Lower leg skin (tissue), 4 donors: ENCODE measurements at regions not wholly inside any gene's neighbourhood (a gene's known extent, or its start where the extent isn't known, plus 50 kb on each side); places are given as distances from the start of the nearest gene placed in this dataset.

ENCODE experiments used
- DNase-seq, 2 donors: peaks; one replicate each; pipeline ENCODE4 v3.0.0-alpha.2; 2019; ENCODE audit warnings: low spot score in 2 of 2
- H3K4me3 ChIP-seq: fragments of 200-600 bp; sonication (generic); 2 replicates; pipeline ENCODE4 v1.5.1; 2017; ENCODE audit warnings: mild to moderate bottlenecking, low read depth; ENCODE audit not compliant: poor library complexity, severe bottlenecking
- POLR2A ChIP-seq, 2 donors: fragments of 450-650 bp; IDR thresholded peaks; one replicate each; pipeline ENCODE4 v1.6.1; 2016 to 2017; ENCODE audit warnings: antibody characterized with exemption in 2 of 2, mild to moderate bottlenecking in 1 of 2, moderate library complexity in 1 of 2
- WGBS, 2 donors: methylation state at CpG; one replicate each; pipeline ENCODE4 v1.1.5; 2018; 5-methylcytosine and 5-hydroxymethylcytosine counted together
- intact Hi-C: fragments of 100-400 bp; cut with DNase I; formaldehyde crosslinking; loops from one replicate; pipeline ENCODE4 v1.15.0; 2023; ENCODE audit warnings: low total_unique reads
- TF ChIP-seq, protein P1 (sequence below), 3 donors: fragments of 450-650 bp; IDR thresholded peaks; one replicate each; pipeline ENCODE4 v1.5.1; 2016; ENCODE audit warnings: antibody characterized with exemption in 3 of 3, mild to moderate bottlenecking in 3 of 3, moderate library complexity in 2 of 3

DNA sequence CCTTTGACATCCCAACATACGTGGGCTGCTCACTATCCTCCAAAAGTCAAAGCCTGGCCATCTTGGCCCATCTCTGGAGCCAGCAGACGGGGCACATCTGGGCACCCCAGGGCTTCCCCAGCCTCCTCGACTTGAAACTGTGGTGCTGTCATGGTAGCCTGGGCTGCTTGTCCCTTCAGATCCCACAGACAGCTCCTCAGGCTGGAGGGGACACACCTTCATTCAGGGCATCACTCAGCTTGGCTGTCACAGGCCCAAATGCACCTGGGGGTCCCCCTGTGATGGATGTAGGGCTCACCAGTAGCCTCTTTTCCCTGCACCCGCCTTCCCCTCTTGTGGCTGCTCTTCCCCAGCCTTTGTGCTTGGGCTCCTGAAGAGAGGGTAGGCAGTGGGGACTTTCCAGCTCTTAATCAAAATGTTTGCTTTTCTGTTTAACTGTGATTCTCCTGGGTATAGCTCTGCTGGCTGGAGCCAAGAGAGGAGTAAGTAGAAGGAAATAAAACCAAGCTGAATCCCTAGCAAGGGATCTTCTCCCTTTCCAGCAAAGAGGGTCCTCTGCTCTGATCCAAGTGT lies 92.3 kb downstream of the GYPC start:
- H3K4me3 ChIP-seq = no peak overlapping the region
- no peak for DNase-seq
- WGBS, 2 donors = 69 to 79% methylated on average over 4 of the region's 4 CpGs
- intact Hi-C loops = no loop called here
- no peak for TF ChIP-seq POLR2A (IDR thresholded peaks at IDR 0.05)
- TF ChIP-seq, protein P1, sequence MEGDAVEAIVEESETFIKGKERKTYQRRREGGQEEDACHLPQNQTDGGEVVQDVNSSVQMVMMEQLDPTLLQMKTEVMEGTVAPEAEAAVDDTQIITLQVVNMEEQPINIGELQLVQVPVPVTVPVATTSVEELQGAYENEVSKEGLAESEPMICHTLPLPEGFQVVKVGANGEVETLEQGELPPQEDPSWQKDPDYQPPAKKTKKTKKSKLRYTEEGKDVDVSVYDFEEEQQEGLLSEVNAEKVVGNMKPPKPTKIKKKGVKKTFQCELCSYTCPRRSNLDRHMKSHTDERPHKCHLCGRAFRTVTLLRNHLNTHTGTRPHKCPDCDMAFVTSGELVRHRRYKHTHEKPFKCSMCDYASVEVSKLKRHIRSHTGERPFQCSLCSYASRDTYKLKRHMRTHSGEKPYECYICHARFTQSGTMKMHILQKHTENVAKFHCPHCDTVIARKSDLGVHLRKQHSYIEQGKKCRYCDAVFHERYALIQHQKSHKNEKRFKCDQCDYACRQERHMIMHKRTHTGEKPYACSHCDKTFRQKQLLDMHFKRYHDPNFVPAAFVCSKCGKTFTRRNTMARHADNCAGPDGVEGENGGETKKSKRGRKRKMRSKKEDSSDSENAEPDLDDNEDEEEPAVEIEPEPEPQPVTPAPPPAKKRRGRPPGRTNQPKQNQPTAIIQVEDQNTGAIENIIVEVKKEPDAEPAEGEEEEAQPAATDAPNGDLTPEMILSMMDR (IDR thresholded peaks at IDR 0.05) = no peak

DNA sequence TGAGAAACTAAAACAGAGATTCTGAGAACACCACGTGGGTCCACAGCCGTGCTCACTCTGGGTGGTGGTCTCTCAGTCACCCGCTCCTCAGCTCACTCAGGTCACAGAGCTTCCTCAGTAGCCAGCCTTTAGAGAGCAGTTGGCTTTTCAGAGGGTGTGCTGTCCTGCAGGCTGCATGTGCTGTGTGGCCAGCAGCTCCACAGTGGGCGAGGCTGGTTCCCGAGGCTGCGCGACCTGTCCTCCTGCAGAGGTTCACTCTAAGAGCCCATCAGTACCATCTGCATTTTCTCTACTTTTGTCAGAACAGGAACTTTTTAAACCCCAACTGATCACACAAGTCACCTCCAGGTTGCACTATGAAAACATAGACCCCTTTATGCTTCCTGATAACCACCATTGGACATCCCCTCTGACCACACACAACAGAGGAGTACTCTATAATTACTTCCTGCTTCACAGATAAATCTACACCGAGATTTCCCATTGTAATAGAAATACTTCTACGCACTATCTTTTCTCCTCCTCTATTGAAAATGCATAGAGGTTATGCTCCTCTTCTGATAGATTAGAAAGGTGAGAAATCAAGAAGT lies 93.1 kb downstream of the GYPC start:
- no peak overlapping the region for H3K4me3 ChIP-seq
- no peak for DNase-seq
- intact Hi-C loops = no loop called here
- 91 to 96% methylated on average over 9 of the region's 9 CpGs for WGBS, 2 donors
- TF ChIP-seq, protein P1 (IDR thresholded peaks at IDR 0.05) = no peak
- TF ChIP-seq POLR2A (IDR thresholded peaks at IDR 0.05) = no peak

DNA sequence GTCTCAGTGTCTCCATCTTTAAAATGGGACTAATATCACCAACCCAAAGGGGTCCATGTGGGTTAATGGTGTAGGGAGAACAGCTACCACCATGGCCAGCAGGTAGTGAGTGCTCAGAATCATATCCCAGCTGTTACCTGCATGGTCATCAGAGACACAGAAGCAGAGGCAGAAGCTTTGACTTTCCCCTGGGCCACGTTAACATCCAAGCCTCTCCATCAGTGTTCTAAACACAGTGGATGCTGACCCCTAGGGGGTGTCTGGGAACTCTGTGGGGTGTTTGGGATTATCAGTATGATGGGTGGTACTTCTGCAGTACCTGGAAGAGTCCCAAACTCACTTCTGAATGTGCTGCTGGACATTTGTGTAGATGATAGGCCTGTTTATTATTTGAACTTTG lies 93.6 kb downstream of the GYPC start:
- intact Hi-C loops = no loop called here
- DNase-seq = no peak
- WGBS, 2 donors = 60 to 93% methylated on average over 1 of the region's 1 CpG
- TF ChIP-seq, protein P1 (IDR thresholded peaks at IDR 0.05) = no peak
- TF ChIP-seq POLR2A (IDR thresholded peaks at IDR 0.05) = no peak
- no peak overlapping the region for H3K4me3 ChIP-seq

DNA sequence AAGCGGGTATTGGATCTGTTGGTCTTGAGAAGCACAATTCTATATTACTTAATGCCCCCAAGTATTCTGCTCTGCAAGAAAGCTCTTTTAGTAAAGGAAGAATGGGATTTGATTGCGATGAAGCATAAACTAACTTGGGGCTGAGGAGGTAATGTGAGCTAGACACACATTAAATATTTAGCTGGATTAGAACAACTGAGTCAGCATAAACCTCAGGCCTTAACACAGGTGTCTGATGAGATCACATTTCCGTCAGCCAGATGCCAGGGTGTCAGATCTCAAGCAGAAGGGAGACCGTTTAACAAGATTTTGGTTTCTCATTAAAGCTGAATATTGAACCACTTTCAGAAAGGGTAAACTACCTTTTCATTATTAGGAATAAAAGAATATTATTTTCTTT lies 94.5 kb downstream of the GYPC start:
- TF ChIP-seq, protein P1 (IDR thresholded peaks at IDR 0.05) = no peak
- TF ChIP-seq POLR2A (IDR thresholded peaks at IDR 0.05) = no peak
- WGBS, 2 donors = 84 to 86% methylated on average over 4 of the region's 4 CpGs
- H3K4me3 ChIP-seq = no peak overlapping the region
- DNase-seq = no peak
- intact Hi-C loops = no loop called here

DNA sequence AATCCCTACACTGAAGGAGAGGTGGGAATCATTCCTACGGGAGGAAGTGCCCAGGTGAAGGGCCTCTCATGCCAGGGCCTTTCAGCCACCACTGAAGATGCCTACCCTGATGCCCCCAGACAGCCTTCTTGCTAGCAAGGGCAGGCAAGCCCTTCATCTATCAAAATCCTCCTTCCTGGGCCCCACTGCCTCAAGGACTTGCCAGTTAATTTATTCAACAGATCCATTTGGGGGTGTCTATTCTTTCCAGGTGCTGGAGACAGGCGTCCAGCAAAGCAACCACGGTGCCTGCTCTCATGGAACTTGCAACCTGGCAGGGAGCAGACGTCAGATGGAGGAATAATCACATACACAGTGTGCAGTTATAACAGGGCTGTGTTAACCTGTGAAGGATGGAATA lies 95.5 kb downstream of the GYPC start:
- WGBS, 2 donors = 75 to 86% methylated on average over 4 of the region's 4 CpGs
- intact Hi-C loops = no loop called here
- no peak overlapping the region for H3K4me3 ChIP-seq
- peak in 1 of 2 donors; percentile 70 for DNase-seq
- TF ChIP-seq POLR2A (IDR thresholded peaks at IDR 0.05) = no peak
- TF ChIP-seq, protein P1 (IDR thresholded peaks at IDR 0.05) = no peak

DNA sequence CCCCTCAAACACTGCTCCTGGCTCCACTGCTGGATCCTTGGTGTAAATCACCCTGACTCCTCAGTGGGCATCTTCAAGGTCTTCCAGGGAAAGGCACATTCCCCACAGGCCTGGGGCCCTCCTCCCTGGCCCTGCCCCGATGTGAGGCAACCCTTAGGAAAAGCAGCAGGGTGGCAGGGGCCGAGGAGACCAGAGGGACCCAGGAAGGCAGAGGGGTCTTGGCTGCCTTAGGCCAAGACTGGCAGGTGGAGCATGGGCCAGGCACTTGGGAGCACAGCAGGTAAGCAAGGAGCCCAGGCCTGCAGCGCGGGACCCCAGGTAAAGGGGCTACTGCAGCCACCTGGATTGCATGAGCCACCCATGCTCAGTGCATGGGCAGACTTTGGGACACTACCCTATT lies 96.9 kb downstream of the GYPC start:
- TF ChIP-seq, protein P1 (IDR thresholded peaks at IDR 0.05) = no peak
- TF ChIP-seq POLR2A (IDR thresholded peaks at IDR 0.05) = no peak
- WGBS, 2 donors = 94 to 100% methylated on average over 3 to 4 of the region's 4 CpGs
- H3K4me3 ChIP-seq = no peak overlapping the region
- DNase-seq = peak in 1 of 2 donors; percentile 82
- intact Hi-C loops = no loop called here
